RWPE2 (cell line): ENCODE measurements at regions not wholly inside any gene's neighbourhood (a gene's known extent, or its start where the extent isn't known, plus 50 kb on each side); places are given as distances from the start of the nearest gene placed in this dataset.

Source experiments
- ATAC-seq: fragments of 200-7000 bp; cut with Tn5 transposase; 3 replicates; pipeline ENCODE4 v1.9.1; 2021; ENCODE audit warnings: low read depth
- DNase-seq: peaks from one replicate; pipeline ENCODE4 v3.0.0-alpha.2; 2020; ENCODE audit warnings: low spot score
- H3K27ac ChIP-seq: fragments of 450-650 bp; 2 replicates; pipeline ENCODE4 v1.5.1; 2017; ENCODE audit warnings: mild to moderate bottlenecking; ENCODE audit not compliant: poor library complexity, severe bottlenecking
- H3K27me3 ChIP-seq: fragments of 250-450 bp; sonication (Bioruptor Pico); 2 replicates; pipeline ENCODE4 v1.5.1; 2021; ENCODE audit warnings: mild to moderate bottlenecking, moderate library complexity; ENCODE audit not compliant: insufficient read depth, poor library complexity, severe bottlenecking
- H3K36me3 ChIP-seq: fragments of 250-450 bp; sonication (Bioruptor Pico); 2 replicates; pipeline ENCODE4 v1.5.1; 2020; ENCODE audit warnings: low read depth, mild to moderate bottlenecking, moderate library complexity
- H3K4me1 ChIP-seq: fragments of 250-450 bp; sonication (Bioruptor Pico); 2 replicates; pipeline ENCODE4 v1.5.1; 2021; ENCODE audit warnings: mild to moderate bottlenecking, moderate library complexity; ENCODE audit not compliant: insufficient read depth, poor library complexity, severe bottlenecking
- H3K4me3 ChIP-seq: fragments of 250-450 bp; sonication (Bioruptor Pico); 2 replicates; pipeline ENCODE4 v1.5.1; 2021; ENCODE audit warnings: mild to moderate bottlenecking, moderate library complexity; ENCODE audit not compliant: severe bottlenecking
- H3K9me3 ChIP-seq: fragments of 250-450 bp; sonication (Bioruptor Pico); 2 replicates; pipeline ENCODE4 v1.5.1; 2021; ENCODE audit warnings: mild to moderate bottlenecking, moderate library complexity; ENCODE audit not compliant: severe bottlenecking
- TF ChIP-seq, protein P1 (sequence below): fragments of 450-650 bp; IDR thresholded peaks from one replicate; pipeline ENCODE4 v1.5.1; 2017; ENCODE audit warnings: mild to moderate bottlenecking, moderate library complexity; ENCODE audit not compliant: poor library complexity, severe bottlenecking

DNA sequence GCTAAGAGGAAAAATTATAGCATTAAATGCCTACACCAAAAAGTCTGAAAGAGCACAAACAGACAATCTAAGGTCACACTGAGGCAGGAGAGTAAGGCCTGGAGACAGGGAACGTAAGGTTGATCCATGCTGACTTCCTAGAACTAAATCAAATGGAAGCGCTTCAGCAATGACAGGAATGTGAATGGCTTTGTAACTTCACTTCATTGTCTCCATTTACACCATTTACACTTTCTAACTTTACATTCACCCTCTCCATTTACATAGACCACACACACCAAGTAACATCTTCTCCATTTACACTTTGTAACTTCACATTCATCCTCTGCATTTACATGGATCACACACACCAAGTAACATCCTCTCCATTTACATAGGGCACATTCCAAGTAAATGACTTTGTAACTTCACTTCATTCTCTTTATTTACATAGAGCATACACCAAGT, 103.1 kb upstream of the SPATS2L start:
- H3K27ac ChIP-seq: no peak overlapping the region
- no peaks in the 10 kb centered on the region for H3K4me1 ChIP-seq
- ATAC-seq: no peak
- H3K27me3 ChIP-seq: no peaks in the 10 kb centered on the region
- H3K36me3 ChIP-seq: no peaks in the 10 kb centered on the region
- no peak overlapping the region for H3K4me3 ChIP-seq
- no peaks in the 10 kb centered on the region for H3K9me3 ChIP-seq
- no peak for DNase-seq
- TF ChIP-seq, protein P1, sequence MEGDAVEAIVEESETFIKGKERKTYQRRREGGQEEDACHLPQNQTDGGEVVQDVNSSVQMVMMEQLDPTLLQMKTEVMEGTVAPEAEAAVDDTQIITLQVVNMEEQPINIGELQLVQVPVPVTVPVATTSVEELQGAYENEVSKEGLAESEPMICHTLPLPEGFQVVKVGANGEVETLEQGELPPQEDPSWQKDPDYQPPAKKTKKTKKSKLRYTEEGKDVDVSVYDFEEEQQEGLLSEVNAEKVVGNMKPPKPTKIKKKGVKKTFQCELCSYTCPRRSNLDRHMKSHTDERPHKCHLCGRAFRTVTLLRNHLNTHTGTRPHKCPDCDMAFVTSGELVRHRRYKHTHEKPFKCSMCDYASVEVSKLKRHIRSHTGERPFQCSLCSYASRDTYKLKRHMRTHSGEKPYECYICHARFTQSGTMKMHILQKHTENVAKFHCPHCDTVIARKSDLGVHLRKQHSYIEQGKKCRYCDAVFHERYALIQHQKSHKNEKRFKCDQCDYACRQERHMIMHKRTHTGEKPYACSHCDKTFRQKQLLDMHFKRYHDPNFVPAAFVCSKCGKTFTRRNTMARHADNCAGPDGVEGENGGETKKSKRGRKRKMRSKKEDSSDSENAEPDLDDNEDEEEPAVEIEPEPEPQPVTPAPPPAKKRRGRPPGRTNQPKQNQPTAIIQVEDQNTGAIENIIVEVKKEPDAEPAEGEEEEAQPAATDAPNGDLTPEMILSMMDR: no peak

DNA sequence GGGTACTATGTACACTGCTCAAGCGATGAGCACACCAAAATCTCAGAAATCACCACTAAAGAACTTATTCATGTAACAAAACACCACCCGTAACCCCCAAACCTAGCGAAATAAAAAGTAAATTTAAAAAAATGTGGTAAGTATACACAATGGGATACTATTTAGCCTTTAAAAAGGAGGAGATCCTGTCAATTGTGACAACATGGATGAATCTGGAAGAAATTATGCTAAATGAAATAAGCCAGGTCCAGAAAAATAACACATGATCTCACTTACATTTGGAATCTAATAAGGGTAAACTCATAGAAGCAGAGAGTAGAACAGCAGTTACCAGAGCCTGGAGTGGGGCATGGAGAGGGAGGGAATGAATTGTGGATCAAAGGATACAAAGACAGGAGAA, 98.5 kb upstream of the SPATS2L start:
- TF ChIP-seq, protein P1: no peak
- no peak for ATAC-seq

DNA sequence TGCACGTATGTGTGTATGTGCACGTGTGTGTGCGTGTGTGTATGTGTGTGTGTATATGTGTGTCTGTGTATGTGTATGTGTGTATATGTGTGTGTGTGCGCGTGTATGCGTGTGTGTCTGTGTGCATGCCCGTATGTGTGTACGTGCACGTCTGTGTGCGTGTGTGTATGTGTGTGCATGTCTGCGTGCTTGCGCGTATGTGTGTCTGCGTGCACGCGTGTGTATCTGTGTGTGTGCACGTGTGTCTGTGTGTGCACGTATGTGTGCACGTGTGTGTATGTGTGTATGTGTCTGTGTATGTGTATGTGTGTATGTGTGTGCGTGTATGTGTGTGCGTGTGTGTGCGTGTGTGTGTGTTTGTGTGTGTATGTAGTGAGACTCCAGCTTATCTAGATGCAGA, 97.5 kb upstream of the SPATS2L start:
- TF ChIP-seq, protein P1: no peak

More for the DNA sequence above, 98.5 kb upstream of the SPATS2L start:
- Histone ChIP-seq H3K9me3 (no peaks in the 10 kb centered on the region), H3K4me3 (no peak overlapping the region), H3K27me3 (no peaks in the 10 kb centered on the region), H3K36me3 (no peaks in the 10 kb centered on the region), H3K27ac (no peak overlapping the region), H3K4me1 (no peaks in the 10 kb centered on the region)
- DNase-seq: no peak

DNA sequence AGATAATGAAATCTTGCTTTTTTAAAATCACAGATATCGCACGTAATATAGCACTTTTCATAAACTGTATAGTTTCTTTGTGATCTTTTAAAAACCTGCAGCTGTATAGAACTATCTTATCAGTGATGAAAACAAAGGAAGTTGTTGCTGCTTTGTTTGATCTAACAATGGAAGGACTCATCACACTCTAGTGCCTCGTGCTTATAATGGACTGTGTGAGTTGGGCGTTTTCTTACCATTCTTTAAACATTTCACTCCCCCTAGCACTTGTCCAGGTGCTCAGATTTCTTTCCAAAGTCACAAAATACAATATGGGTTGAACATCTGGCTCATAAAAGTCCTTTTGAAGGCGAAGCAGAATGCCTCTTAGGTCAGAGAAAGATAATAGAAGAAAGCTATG, 94.8 kb upstream of the SPATS2L start:
- H3K36me3 ChIP-seq: no peaks in the 10 kb centered on the region
- H3K27ac ChIP-seq: no peak overlapping the region
- TF ChIP-seq, protein P1: no peak
- no peak for ATAC-seq
- H3K4me3 ChIP-seq: no peak overlapping the region
- DNase-seq: no peak
- H3K4me1 ChIP-seq: no peaks in the 10 kb centered on the region
- H3K27me3 ChIP-seq: no peaks in the 10 kb centered on the region
- H3K9me3 ChIP-seq: no peaks in the 10 kb centered on the region

More for the DNA sequence above, 97.5 kb upstream of the SPATS2L start:
- Histone ChIP-seq H3K36me3 (no peaks in the 10 kb centered on the region), H3K4me1 (no peaks in the 10 kb centered on the region), H3K9me3 (no peaks in the 10 kb centered on the region), H3K27ac (no peak overlapping the region), H3K27me3 (no peaks in the 10 kb centered on the region), H3K4me3 (no peak overlapping the region)
- ATAC-seq: no peak
- DNase-seq: no peak

DNA sequence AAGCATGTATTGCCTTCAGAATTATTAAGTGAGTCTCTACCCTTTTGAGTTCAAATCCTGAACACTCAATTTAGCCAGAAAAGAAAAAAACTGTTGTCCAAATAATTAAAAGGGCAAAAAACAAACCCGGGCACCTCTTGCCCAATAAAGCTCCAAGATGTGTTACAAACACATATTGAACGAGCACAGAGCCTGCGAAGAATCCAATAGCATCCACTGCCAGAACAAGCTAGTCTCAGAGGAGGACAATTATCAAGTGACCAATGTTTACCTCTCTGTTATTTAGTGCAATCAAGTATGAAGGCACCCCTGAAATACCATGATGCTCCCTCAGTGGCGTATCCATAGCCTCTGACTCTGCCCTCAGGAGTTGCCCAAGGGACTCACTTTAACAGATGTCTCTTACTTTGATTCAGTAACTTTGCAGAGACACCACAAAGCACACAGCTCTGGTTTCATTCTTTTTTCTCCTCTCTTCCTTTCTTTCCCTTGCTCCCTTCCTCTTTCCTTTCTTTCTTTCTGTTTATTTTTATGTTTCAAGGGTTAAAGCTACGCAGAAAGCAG, 93.5 kb upstream of the SPATS2L start:
- Histone ChIP-seq H3K36me3 (no peaks in the 10 kb centered on the region), H3K9me3 (no peaks in the 10 kb centered on the region), H3K4me3 (no peak overlapping the region), H3K27me3 (no peaks in the 10 kb centered on the region), H3K4me1 (no peaks in the 10 kb centered on the region), H3K27ac (no peak overlapping the region)
- TF ChIP-seq, protein P1: no peak
- no peak for DNase-seq
- no peak for ATAC-seq
